GM21367 (cell line): ENCODE measurements at regions not wholly inside any gene's neighbourhood (a gene's known extent, or its start where the extent isn't known, plus 50 kb on each side); places are given as distances from the start of the nearest gene placed in this dataset.

Source experiments
- ATAC-seq: cut with Tn5 transposase; IDR thresholded peaks from one replicate; pipeline ENCODE4 v1.9.1; 2021; ENCODE audit not compliant: unreplicated experiment

GRCh38 chr15:93294896-93295295 is 205.9 kb upstream of the RGMA start:
- no peak for ATAC-seq

GRCh38 chr15:93294066-93294465 is 205.1 kb upstream of the RGMA start:
- no peak for ATAC-seq

DNA sequence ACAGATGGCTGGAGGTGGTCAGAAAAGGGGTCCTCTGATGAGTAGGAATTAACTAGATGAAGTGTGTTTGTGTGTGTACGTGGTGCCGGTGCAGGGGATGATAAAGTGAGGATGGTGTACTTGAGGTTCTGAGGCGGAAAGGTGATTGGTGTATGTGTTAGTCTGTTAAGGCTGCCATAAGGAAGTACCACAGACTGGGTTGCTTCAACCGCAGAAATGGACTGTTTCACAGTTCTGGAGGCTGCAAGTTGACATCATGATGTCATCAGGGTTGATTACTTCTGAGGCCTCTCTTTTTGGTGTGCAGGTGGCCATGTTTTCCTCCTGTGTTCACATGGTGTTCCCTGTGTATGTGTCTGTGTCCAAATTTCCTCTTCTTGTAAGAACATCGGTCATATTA is 202.4 kb upstream of the RGMA start:
- no peak for ATAC-seq

GRCh38 chr15:93290618-93290946 is 201.6 kb upstream of the RGMA start:
- no peak for ATAC-seq

- no peak for ATAC-seq
These were observed 201.1 kb upstream of the RGMA start for GRCh38 chr15:93289941-93290617.

- ATAC-seq = no peak
These were observed 199.8 kb upstream of the RGMA start for GRCh38 chr15:93288728-93289294.

DNA sequence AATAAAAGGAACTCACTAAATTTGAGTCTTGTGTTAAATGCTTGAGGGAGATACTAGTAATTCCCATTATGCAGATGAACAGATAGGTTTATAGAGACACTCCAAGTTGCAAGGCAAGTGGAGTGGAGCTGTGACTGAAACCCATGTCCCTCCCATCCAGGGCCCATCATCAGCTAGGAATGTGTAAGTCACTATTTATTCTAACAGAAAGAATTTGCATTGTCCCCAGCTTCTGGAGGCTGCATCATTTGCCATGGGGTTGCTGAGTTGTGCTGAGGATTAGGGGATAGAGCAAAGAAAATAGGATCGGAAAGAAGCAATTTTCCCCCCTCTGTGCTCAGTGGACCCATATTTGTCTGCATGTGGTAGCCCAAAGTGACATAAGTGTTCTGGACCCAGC is 197.4 kb upstream of the RGMA start:
- no peak for ATAC-seq

- ATAC-seq = no peak
These were observed 194.8 kb upstream of the RGMA start for GRCh38 chr15:93283854-93284253.

DNA sequence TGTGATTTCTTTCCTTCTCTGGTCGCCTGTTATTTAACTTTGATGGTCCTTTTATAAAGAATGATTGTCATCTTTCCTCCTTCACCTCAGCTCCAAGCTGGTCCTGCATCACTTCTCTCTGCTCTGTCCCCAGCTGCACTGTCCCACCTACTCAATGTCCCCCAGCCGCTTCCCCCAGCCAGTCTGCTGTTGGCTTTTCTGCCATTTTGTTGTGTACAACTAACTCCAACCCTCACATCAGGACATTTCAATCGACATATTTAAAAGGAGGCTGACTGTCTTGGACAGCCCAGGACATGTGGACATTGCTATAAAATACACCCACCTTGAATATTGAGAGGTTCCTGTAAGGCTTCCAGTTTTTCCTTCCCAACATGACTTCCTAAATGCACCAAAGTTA is 193.8 kb upstream of the RGMA start:
- ATAC-seq = no peak

DNA sequence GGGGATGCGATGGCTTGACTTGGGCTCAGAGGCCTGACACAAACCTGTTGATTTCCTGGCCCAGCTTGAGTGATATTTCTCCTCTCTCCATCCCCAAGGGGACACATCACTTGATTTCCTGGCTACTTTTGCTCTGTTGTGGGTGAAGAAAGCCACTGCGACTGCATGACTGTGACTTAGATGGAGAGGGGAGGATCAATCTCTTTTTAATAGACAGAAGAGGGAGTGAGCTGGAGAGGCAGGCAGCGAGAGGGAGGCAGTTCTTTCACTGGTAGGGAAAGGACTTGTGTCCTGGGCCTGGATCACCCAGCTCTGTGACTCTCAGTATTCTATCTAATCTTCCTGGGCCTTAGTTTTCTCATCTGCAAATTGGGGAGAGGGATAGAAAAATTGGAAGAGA is 189.8 kb upstream of the RGMA start:
- ATAC-seq = no peak

DNA sequence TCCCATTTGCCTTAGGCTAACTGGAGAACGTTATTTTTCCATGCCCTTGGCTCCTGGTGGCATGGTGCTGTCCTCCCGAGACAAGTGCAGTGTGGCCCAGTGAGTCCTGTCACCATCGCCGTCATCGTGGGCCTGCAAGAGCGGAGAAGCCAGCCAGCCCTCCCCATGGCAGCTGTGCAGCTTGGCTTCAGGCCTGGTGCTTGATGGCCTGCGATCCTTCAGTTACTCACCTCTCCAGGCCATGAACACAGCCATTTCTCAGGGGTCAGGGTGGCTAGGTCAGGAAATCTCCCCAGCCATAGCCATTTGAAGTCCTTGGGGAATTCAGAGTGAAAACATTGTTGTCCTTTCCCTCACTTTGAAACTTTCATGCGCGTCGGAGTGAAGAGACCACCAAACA is 189.0 kb upstream of the RGMA start:
- no peak for ATAC-seq

- ATAC-seq = no peak
These were observed 185.2 kb upstream of the RGMA start for GRCh38 chr15:93274257-93274656.

DNA sequence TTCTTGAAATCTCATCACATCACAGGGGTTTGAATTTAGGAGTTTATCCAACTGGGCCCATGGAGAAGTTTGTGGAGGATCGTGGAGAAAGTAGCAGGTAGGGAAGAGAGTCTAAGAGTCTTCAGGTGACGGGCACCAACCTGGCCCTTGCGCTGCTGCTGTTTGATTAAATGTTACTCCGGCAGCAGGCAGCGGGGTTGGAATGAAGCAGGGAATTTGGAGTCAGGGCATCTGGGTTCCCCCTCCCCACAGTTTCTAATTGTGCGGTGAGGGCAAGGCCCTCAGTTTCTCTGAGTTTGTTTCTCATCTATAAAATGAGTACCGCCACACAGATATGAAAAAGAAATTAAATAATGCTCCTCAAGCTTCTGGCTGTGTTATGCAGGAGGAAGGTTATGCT is 182.9 kb upstream of the RGMA start:
- no peak for ATAC-seq

DNA sequence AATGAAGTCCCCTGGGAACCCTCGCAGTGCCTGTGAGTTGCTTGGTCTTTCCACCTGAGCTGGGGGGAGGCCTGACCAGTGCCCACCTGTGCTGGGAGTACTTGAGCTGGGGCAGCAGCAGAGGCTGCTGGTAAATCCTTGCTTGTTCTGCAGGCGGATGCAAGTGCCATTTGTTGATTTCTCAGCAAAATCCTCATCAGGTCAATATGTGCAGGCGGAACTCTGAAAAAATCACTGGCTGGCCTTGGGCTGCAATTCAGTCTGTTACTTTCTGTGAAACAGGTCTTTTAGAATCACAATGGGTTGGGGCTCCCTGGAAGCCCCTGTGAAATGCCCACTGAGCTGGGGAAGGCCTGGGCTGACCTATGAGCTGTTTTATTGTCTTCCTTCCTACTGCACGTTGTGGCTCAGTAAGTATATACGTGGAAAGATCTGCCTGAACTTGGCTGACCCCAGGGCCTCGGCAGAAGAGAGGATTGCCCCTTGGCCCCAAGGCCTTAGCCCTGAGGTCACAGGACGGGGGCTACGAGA is 182.0 kb upstream of the RGMA start:
- ATAC-seq = no peak

DNA sequence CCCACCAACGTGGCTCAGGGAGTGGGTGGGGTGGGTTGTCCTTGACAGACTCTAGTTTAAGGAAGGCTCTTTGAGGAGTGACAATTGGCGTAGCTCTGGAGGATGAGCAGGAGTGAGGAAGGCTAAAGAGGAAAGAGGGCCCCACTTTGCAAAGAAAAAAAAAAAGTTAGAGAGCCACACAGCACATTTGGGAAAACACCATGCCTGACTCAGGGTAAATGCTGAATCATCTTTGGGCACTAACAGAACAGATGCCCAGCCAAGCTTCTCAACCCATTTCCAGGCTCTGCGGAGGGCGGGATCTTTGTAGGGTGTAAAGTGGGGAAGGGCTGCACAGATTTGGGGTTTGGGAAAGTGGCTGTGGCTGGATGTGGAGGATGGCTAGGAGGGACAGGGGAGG is 179.1 kb upstream of the RGMA start:
- no peak for ATAC-seq

GRCh38 chr15:93266291-93266690 is 177.3 kb upstream of the RGMA start:
- no peak for ATAC-seq

DNA sequence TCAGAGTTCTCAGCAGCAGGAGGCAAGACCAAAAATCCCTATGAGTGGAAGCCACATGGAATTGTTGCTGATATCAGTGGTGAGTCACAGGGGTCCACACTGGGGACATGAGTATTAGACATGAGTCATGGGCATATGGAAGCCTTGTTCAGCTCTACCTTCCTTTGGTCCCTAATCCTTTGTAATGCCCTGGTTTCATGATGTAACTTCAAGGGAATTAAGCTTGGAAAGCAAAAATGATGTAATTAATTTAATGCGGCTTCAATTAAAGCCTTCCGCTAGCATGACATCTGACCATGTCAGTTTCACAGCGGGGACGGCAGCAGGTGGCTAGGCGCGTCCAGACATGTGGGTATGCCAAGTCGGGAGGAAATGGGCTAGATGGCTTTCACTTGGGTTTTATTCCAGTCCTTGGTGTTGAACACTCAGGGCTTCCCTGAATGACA is 176.1 kb upstream of the RGMA start:
- no peak for ATAC-seq

GRCh38 chr15:93261845-93262244 is 172.8 kb upstream of the RGMA start:
- ATAC-seq = no peak

- ATAC-seq = no peak
These were observed 168.9 kb upstream of the RGMA start for GRCh38 chr15:93257920-93258319.

DNA sequence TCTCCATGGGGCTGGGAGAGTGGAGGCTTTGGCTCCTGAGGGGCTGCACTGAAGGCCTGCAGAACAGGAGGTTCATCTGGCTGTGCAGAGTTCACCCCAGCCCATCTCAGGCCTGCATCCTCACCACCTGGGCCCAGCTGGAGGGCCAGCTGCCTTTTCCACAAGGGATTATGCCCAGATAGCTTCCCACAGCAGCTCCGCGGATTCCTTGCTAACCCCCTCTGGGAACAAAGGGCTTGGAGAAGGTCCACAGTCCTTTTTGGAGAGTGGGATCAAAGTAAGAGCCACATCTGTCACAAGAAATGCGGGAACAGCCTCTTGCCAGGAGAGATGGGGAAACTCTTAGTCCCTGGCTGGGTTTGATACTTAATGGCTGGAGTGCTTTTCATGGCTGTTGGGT is 164.7 kb upstream of the RGMA start:
- no peak for ATAC-seq

- no peak for ATAC-seq
These were observed 163.8 kb upstream of the RGMA start for GRCh38 chr15:93252780-93253179.

DNA sequence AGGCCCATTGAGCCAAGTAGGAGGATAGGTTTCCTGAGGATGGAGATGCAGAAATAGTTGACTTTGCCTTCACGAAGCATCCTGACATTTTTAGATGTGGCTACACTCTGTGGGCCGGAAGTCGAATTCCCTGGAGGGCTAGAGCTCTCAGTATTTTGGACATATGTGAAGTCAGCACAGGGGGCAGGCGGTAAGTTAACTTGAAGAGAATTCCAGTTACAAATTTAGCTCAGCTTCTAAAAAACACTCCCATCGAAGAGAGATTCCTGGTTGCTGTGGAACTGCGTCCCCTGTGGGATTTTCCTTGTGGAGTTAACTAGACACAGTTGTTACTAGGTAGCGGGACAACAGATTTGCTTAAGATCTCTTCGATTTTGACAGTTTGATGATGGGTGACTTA is 161.9 kb upstream of the RGMA start:
- no peak for ATAC-seq

- ATAC-seq = no peak
These were observed 161.2 kb upstream of the RGMA start for GRCh38 chr15:93250209-93250608.
